GM03348 (cell line): ENCODE measurements at regions not wholly inside any gene's neighbourhood (a gene's known extent, or its start where the extent isn't known, plus 50 kb on each side); places are given as distances from the start of the nearest gene placed in this dataset.

Experiments
- DNase-seq: peaks from one replicate; pipeline ENCODE4 v3.0.0; 2012; ENCODE audit warnings: low spot score

GRCh38 chr4:54988655-54989054 lies 136.7 kb downstream of the KDR start:
- DNase-seq, result no peak

GRCh38 chr4:54986095-54986846 lies 139.1 kb downstream of the KDR start:
- no peak for DNase-seq

- no peak for DNase-seq
Measured at GRCh38 chr4:54976682-54977081, 148.7 kb downstream of the KDR start.

- no peak for DNase-seq
Measured at GRCh38 chr4:54976031-54976430, 149.4 kb downstream of the KDR start.

- DNase-seq, result no peak
Measured at GRCh38 chr4:54973784-54974183, 151.6 kb downstream of the KDR start.

- DNase-seq, result peak; percentile 64
Measured at GRCh38 chr4:54971474-54971950, 153.9 kb downstream of the KDR start.

- DNase-seq, result no peak
Measured at GRCh38 chr4:54967289-54967688, 158.1 kb downstream of the KDR start.

- peak; percentile 56 for DNase-seq
Measured at GRCh38 chr4:54961357-54961975, 163.9 kb downstream of the KDR start.

- DNase-seq, result peak; percentile 75
Measured at GRCh38 chr4:54959651-54960116, 165.7 kb downstream of the KDR start.

- DNase-seq, result no peak
Measured at GRCh38 chr4:54959131-54959530, 166.3 kb downstream of the KDR start.

GRCh38 chr4:54958236-54958635 lies 167.2 kb downstream of the KDR start:
- no peak for DNase-seq

GRCh38 chr4:54954656-54955388 lies 170.6 kb downstream of the KDR start:
- DNase-seq, result no peak

- no peak for DNase-seq
Measured at GRCh38 chr4:54946741-54947140, 178.7 kb downstream of the KDR start.

GRCh38 chr4:54945838-54946237 lies 179.6 kb downstream of the KDR start:
- no peak for DNase-seq

GRCh38 chr4:54942721-54943120 lies 182.7 kb downstream of the KDR start:
- DNase-seq, result no peak

- DNase-seq, result no peak
Measured at GRCh38 chr4:54941994-54942552, 183.3 kb downstream of the KDR start.

- no peak for DNase-seq
Measured at GRCh38 chr4:54940996-54941865, 184.2 kb downstream of the KDR start.

GRCh38 chr4:54937501-54937900 lies 187.9 kb downstream of the KDR start:
- no peak for DNase-seq

- DNase-seq, result no peak
Measured at GRCh38 chr4:54933579-54933978, 191.8 kb downstream of the KDR start.

- peak; percentile 20 for DNase-seq
Measured at GRCh38 chr4:54930226-54930625, 195.2 kb downstream of the KDR start.

- DNase-seq, result no peak
Measured at GRCh38 chr4:54929459-54929858, 195.9 kb downstream of the KDR start.

- DNase-seq, result no peak
Measured at GRCh38 chr4:54924891-54925290, 200.5 kb downstream of the KDR start.
